Aorta (tissue), 5 donors: ENCODE measurements at regions not wholly inside any gene's neighbourhood (a gene's known extent, or its start where the extent isn't known, plus 50 kb on each side); places are given as distances from the start of the nearest gene placed in this dataset.

Experiments used
- ATAC-seq: fragments of 200-7000 bp; cut with Tn5 transposase; one replicate; pipeline ENCODE4 v1.9.1; 2022; ENCODE audit warnings: moderate library complexity; ENCODE audit not compliant: low FRiP score
- DNase-seq, 2 donors: peaks; one replicate each; pipeline ENCODE4 v3.0.0-alpha.2; 2020
- H3K27ac ChIP-seq, 2 donors: one replicate each; pipeline ENCODE4 v1.5.1; 2013; ENCODE audit warnings: low read length in 2 of 2, mild to moderate bottlenecking in 2 of 2, moderate library complexity in 2 of 2, control low read depth in 1 of 2, inconsistent platforms in 1 of 2, low read depth in 1 of 2
- H3K27me3 ChIP-seq, 2 donors: one replicate each; pipeline ENCODE4 v1.6.1; 2013; ENCODE audit warnings: control low read depth in 1 of 2, low read length in 1 of 2, mild to moderate bottlenecking in 1 of 2, moderate library complexity in 1 of 2; ENCODE audit not compliant: insufficient read depth in 2 of 2, control insufficient read depth in 1 of 2
- H3K36me3 ChIP-seq, 2 donors: one replicate each; pipeline ENCODE4 v1.6.1; 2013; ENCODE audit warnings: control low read depth in 1 of 2, low read length in 1 of 2, mild to moderate bottlenecking in 1 of 2; ENCODE audit not compliant: insufficient read depth in 2 of 2, control insufficient read depth in 1 of 2
- H3K4me1 ChIP-seq, 2 donors: one replicate each; pipeline ENCODE4 v1.6.1; 2013; ENCODE audit warnings: low read length in 2 of 2, control low read depth in 1 of 2, mild to moderate bottlenecking in 1 of 2, moderate library complexity in 1 of 2; ENCODE audit not compliant: insufficient read depth in 2 of 2, control insufficient read depth in 1 of 2
- H3K4me3 ChIP-seq, 2 donors: one replicate each; pipeline ENCODE4 v1.5.1; 2013; ENCODE audit warnings: low read length in 2 of 2, control low read depth in 1 of 2, mild to moderate bottlenecking in 1 of 2
- H3K9me3 ChIP-seq: one replicate; pipeline ENCODE4 v1.6.1; 2013; ENCODE audit warnings: mild to moderate bottlenecking, low read length; ENCODE audit not compliant: control insufficient read depth
- WGBS, 2 donors: extraction: QIAGEN DNeasy Blood & Tissue Kit; methylation state at CpG; one replicate each; pipeline ENCODE4 v1.1.7; 2013; 5-methylcytosine and 5-hydroxymethylcytosine counted together
- intact Hi-C, 2 donors: fragments of 100-400 bp; cut with DNase I; formaldehyde crosslinking; loops; one replicate each; pipeline versions ENCODE4 v1.14.2 to v1.15.0; 2022
- donor health status: healthy with polysubstance abuse.
- donor health status: Bipolar disorder and iron deficiency.
- donor health status: DM: no; HTN: no; CAD: no.
- donor health status: DM: no; HTN: no; CAD: no.
- donor health status: DM: yes; HTN: yes; CAD: no.

DNA sequence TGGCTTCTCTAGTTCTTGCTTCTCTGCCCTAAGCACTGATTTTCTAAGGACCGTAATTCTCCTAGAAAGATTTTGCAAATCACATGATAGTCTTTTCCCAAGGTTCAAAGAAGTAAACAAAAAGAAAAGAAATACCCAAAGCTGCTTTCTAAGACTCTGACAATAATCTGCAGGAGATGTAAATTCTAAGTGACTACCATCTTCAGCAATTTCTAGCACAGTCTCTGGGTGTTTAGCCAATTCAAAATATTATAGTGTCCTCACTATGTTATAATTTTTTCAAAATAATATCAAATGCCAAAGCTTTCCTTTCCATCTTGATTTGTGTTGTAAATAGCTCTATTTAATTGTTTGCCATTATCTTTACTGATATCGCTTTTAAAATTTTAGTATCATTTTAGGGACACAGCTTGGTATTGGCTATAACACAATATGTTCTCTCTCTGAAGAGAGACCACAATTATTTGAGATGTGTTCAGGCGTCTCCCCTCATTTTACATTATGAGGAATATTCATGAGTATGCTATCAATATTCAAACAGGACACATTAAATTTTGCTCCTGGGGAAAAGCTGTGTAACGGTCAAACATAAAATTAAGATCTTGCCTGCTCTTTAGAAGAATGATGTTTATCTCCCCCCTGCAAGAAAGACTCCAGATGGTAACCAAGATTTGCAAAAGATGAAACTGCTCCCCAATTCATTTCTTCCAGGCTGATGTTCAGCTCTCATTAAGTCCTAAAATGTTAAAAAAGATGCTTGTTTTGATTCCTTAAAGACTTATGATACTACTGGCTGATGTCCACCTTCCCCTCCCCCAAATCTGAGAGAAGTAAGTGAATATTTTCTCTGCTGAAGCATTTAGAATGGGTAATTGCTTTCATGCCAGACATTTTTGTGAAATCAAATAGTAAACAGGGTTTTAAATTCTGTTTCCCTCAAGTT, 191.9 kb upstream of the WDR11 start:
- no peaks in the 10 kb centered on the region for H3K27me3 ChIP-seq
- no peak for DNase-seq
- no peaks in the 10 kb centered on the region for H3K36me3 ChIP-seq
- WGBS, 2 donors, result 63 to 69% methylated on average over 4 of the region's 4 CpGs
- no peaks in the 10 kb centered on the region for H3K4me1 ChIP-seq
- intact Hi-C loops, result no loop called here
- no peak overlapping the region for H3K4me3 ChIP-seq
- H3K27ac ChIP-seq, result no peak overlapping the region
- H3K9me3 ChIP-seq, result no peaks in the 10 kb centered on the region
- ATAC-seq, result no peak

DNA sequence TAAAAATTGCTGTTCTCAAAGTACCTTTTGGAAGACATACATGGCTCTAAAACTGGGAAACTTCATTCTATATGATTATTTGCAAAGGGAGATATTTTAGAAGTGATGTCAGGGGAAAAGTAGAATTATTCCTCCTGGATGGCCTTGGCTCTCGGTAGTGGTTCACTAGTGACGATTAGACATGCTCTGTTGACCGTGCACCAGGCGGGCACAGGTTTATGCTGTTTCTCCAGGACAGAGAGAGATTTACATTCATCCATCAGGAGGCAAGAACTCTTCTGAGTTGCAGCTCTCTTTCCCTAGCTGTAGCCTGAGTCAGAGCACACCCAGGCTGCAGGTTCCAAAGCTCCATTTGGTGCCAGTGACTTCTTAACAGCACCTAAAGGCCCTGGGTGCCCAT, 184.9 kb upstream of the WDR11 start:
- 41 to 44% methylated on average over 4 of the region's 4 CpGs for WGBS, 2 donors

DNA sequence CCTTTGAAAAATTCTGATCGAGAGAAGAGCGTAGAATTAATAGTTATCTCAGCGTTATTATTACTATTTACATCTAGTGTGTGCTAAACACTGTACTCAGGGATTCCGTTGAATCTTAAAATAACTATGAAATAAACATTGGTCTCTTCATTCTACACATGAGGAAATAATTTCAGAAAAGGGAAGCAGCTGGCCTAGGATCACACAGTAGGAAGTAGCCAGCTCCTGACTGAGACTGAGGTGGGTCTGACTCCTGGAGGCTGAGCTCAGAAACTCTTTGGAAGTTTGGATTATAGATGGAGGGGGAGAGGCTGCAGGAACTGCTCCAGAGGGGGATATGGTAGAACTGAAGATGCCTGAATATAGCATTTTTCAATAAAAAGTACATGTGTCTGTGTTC, 183.9 kb upstream of the WDR11 start:
- no peak overlapping the region for H3K27ac ChIP-seq
- H3K36me3 ChIP-seq, result no peaks in the 10 kb centered on the region
- WGBS, 2 donors, result 57 to 60% methylated on average over 4 of the region's 4 CpGs
- intact Hi-C loops, result no loop called here
- no peaks in the 10 kb centered on the region for H3K27me3 ChIP-seq
- no peaks in the 10 kb centered on the region for H3K9me3 ChIP-seq
- no peak for DNase-seq
- no peaks in the 10 kb centered on the region for H3K4me1 ChIP-seq
- no peak for ATAC-seq
- H3K4me3 ChIP-seq, result no peak overlapping the region

More for the DNA sequence above, 184.9 kb upstream of the WDR11 start:
- no peaks in the 10 kb centered on the region for H3K27me3 ChIP-seq
- no peaks in the 10 kb centered on the region for H3K9me3 ChIP-seq
- H3K4me3 ChIP-seq, result no peak overlapping the region
- no peak overlapping the region for H3K27ac ChIP-seq
- H3K4me1 ChIP-seq, result no peaks in the 10 kb centered on the region
- H3K36me3 ChIP-seq, result no peaks in the 10 kb centered on the region
- no peak for DNase-seq
- ATAC-seq, result no peak
- intact Hi-C loops, result no loop called here

DNA sequence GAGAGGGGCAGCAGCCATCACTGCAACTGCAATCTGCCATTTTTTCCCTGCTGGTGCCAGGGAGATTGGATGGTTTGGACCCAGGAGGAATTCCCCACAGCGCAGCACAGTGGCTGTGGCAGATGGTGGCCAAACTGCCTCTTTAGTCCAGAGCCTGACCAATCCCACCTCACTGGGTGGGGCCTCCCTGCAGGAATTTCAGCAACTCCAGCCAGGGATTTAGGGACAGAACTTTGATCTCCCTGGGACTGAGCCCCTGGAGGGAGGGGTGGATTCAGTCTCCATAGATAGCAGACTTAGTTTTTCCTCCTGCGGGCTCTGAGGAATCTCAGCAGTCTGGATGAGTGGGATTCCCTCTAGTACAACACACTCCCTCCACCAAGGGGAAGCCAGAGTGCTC, 179.7 kb upstream of the WDR11 start:
- ATAC-seq (no peak), DNase-seq (no peak)
- no peaks in the 10 kb centered on the region for H3K27me3 ChIP-seq
- 91 to 97% methylated on average over 2 of the region's 2 CpGs for WGBS, 2 donors
- intact Hi-C loops, result no loop called here
- no peaks in the 10 kb centered on the region for H3K4me1 ChIP-seq
- no peaks in the 10 kb centered on the region for H3K36me3 ChIP-seq
- H3K27ac ChIP-seq, result no peak overlapping the region
- H3K4me3 ChIP-seq, result no peak overlapping the region
- no peaks in the 10 kb centered on the region for H3K9me3 ChIP-seq

DNA sequence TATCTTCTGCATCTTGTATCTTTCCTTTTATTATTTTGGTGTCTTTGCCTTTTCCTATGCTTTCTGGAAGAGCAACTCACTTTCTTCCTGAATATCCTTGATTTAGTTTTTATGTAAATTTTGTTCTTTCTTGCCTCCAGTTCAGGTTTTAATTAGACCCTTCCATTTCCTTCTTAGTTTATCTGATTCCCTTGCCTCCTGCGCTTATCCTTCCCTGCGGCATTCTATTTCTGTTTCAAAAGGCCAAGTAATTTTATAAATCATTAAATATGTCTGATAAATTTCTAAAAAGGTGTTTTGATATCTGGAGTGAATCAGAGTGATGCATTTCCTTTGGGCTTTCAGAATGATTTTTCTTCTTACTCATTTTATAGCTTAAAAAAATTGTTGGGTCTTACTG, 167.7 kb upstream of the WDR11 start:
- intact Hi-C loops, result no loop called here
- Histone ChIP-seq H3K4me1 (no peaks in the 10 kb centered on the region), H3K4me3 (no peak overlapping the region), H3K27me3 (no peaks in the 10 kb centered on the region), H3K9me3 (no peaks in the 10 kb centered on the region), H3K36me3 (no peaks in the 10 kb centered on the region), H3K27ac (no peak overlapping the region)
- ATAC-seq (no peak), DNase-seq (no peak)
- 83 to 85% methylated on average over 2 of the region's 2 CpGs for WGBS, 2 donors

DNA sequence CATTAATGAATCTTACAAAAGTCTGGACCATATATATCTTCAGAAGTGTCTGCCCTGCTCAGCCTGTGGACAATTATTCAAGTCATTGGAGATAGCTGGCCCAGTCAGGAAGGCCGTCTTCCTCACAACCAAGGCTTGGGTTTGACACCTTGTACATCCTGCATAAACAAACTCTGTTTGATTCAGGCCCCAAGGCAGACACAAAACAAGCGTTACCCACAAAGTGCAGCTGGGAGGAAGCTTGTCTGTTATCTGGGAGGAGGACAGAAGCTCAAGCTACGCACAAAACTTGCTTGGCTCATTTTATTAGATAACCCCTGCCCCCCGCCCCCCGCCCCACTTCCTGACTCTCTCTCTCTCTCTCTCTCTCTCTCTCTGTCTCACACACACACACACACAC, 166.9 kb upstream of the WDR11 start:
- Histone ChIP-seq H3K4me3 (no peak overlapping the region), H3K9me3 (no peaks in the 10 kb centered on the region), H3K4me1 (no peaks in the 10 kb centered on the region), H3K27me3 (no peaks in the 10 kb centered on the region), H3K36me3 (no peaks in the 10 kb centered on the region), H3K27ac (no peak overlapping the region)
- intact Hi-C loops, result no loop called here
- ATAC-seq (no peak), DNase-seq (no peak)
- WGBS, 2 donors, result 15 to 17% methylated on average over 4 to 5 of the region's 5 CpGs

DNA sequence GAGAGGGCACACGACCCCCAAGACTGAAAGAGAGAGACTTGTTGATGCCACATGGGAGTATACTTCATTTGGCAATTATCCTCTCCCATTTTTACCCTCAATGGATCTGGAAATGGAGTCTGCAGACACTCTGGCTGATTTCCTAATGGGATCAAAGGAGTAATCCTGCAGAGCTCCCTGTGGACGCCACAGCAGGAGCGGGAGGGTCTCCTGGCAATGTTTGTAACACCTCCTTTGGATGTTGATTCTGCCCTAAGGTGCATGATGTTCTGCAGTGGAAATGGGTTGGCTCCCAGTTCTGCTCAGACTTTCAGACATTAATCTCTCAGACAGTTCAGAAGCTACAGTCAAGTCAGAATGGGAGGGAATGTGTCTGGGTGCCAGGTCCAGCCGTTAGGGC, 166.0 kb upstream of the WDR11 start:
- H3K4me1 ChIP-seq, result no peaks in the 10 kb centered on the region
- ATAC-seq (no peak), DNase-seq (no peak)
- no peak overlapping the region for H3K27ac ChIP-seq
- WGBS, 2 donors, result 38 to 40% methylated on average over 4 of the region's 4 CpGs
- H3K36me3 ChIP-seq, result no peaks in the 10 kb centered on the region
- H3K27me3 ChIP-seq, result no peaks in the 10 kb centered on the region
- no peak overlapping the region for H3K4me3 ChIP-seq
- H3K9me3 ChIP-seq, result no peaks in the 10 kb centered on the region
- intact Hi-C loops, result no loop called here

DNA sequence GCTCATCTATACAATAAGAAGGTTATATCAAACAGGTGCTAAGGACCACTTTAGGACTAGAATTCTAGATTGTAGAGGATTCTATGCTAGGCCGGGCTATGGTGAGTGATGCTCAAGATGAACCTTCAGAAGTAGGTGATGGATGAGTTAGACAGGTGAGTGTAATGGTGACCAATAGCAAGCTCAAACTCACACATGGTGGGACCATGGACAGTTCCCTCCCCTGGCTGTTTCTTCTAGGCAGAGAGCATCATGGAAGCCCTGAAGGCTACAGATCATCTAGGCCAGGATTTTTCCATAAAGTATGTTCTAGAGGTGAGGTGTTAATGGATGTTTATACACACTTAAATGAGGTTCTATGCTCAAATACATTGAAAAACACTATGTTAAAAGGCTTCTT, 162.2 kb upstream of the WDR11 start:
- no peak overlapping the region for H3K27ac ChIP-seq
- H3K4me3 ChIP-seq, result no peak overlapping the region
- DNase-seq (no peak), ATAC-seq (no peak)
- H3K4me1 ChIP-seq, result no peaks in the 10 kb centered on the region
- 88 to 94% methylated on average over 1 of the region's 1 CpG for whole genome bisulfite sequencing, 2 donors
- H3K9me3 ChIP-seq, result no peaks in the 10 kb centered on the region
- H3K36me3 ChIP-seq, result no peaks in the 10 kb centered on the region
- intact Hi-C loops, result no loop called here
- H3K27me3 ChIP-seq, result no peaks in the 10 kb centered on the region

DNA sequence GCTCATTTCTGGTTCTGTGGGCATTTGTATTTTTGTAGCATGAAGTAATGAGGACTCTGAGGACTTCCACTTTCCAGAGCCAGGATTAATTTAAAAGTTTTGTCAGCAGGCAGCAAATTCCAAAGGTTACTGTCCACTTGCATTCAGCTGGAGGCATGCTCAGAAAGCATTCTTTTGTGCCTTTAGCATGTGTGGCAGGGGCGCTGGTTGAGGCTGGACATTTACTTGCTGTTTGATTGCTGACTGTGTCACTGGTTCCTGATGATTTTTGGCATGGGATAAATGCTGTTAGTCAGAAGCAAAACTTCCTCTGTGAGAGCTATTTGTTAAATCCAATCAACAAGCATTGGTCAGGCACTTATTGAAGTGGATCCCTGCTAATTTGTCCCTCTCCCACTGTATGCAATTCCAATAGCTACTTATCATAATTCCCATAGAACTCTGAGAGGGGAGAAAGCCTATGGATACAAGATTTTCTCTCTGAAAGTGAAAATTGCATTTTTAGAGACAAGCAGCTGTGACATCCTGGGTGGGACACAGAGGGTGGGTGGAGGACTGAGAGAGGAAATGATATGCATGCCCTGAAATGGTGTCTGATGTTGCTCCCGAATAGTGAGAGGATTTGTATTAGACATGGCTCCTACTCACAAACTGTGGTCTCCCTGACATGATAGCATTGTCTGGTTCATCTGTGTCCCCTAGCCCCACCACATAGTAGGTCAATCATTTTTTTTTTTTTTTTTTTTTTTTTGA, 161.2 kb upstream of the WDR11 start:
- DNase-seq (no peak), ATAC-seq (no peak)
- 75% methylated on average over 2 of the region's 2 CpGs for WGBS, 2 donors
- H3K9me3 ChIP-seq, result no peaks in the 10 kb centered on the region
- H3K4me3 ChIP-seq, result no peak overlapping the region
- no peaks in the 10 kb centered on the region for H3K36me3 ChIP-seq
- no peaks in the 10 kb centered on the region for H3K27me3 ChIP-seq
- H3K27ac ChIP-seq, result no peak overlapping the region
- no peaks in the 10 kb centered on the region for H3K4me1 ChIP-seq
- intact Hi-C loops, result no loop called here
